HEK293T (cell line): ENCODE measurements at regions not wholly inside any gene's neighbourhood (a gene's known extent, or its start where the extent isn't known, plus 50 kb on each side); places are given as distances from the start of the nearest gene placed in this dataset.

Experiments
- CTCF ChIA-PET: fragments of 350-600 bp; formaldehyde crosslinking; extraction: SDS; loops from one replicate; lab custom pipeline; 2021; ENCODE audit warnings: antibody characterized with exemption, inconsistent platforms; lab: Yijun Ruan, JAX
- POLR2A ChIA-PET: fragments of 350-600 bp; formaldehyde crosslinking; extraction: SDS; loops from one replicate; lab custom pipeline; 2020; ENCODE audit warnings: antibody characterized with exemption, inconsistent platforms; lab: Yijun Ruan, JAX
- DNase-seq: peaks from one replicate; pipeline ENCODE4 v3.0.0; 2012; ENCODE audit warnings: mixed read lengths; ENCODE audit errors: extremely low spot score
- ARNT ChIP-seq: fragments of 450-650 bp; IDR thresholded peaks from 2 replicates; pipeline ENCODE4 v1.6.1; 2017; ENCODE audit warnings: mild to moderate bottlenecking
- BHLHE40 ChIP-seq: fragments of 450-650 bp; IDR thresholded peaks from 2 replicates; pipeline ENCODE4 v1.6.1; 2016; ENCODE audit warnings: mild to moderate bottlenecking, moderate library complexity, borderline replicate concordance
- CTBP1 ChIP-seq: fragments of 450-650 bp; IDR thresholded peaks from 2 replicates; pipeline ENCODE4 v1.6.1; 2016; ENCODE audit warnings: borderline replicate concordance
- ELF4 ChIP-seq: fragments of 450-650 bp; IDR thresholded peaks from 2 replicates; pipeline ENCODE4 v1.6.1; 2017; ENCODE audit warnings: antibody characterized with exemption
- FOXA1 ChIP-seq: fragments of 450-650 bp; IDR thresholded peaks from 2 replicates; pipeline ENCODE4 v1.6.1; 2016; ENCODE audit warnings: mild to moderate bottlenecking
- FOXK2 ChIP-seq: fragments of 450-650 bp; IDR thresholded peaks from 2 replicates; pipeline ENCODE4 v1.6.1; 2016; ENCODE audit warnings: mild to moderate bottlenecking
- FOXM1 ChIP-seq: fragments of 450-650 bp; IDR thresholded peaks from 2 replicates; pipeline ENCODE4 v1.6.1; 2017; ENCODE audit warnings: mild to moderate bottlenecking, borderline replicate concordance
- HDGF ChIP-seq: fragments of 450-650 bp; IDR thresholded peaks from 2 replicates; pipeline ENCODE4 v1.6.1; 2017; ENCODE audit warnings: antibody characterized with exemption, borderline replicate concordance
- L3MBTL2 ChIP-seq: fragments of 450-650 bp; conservative IDR thresholded peaks from 2 replicates; pipeline ENCODE4 v1.6.1; 2016; ENCODE audit warnings: mild to moderate bottlenecking
- LEF1 ChIP-seq: fragments of 450-650 bp; IDR thresholded peaks from 2 replicates; pipeline ENCODE4 v1.6.1; 2017; ENCODE audit warnings: mild to moderate bottlenecking, borderline replicate concordance
- NFRKB ChIP-seq: fragments of 450-650 bp; IDR thresholded peaks from 2 replicates; pipeline ENCODE4 v1.6.1; 2016; ENCODE audit warnings: mild to moderate bottlenecking, moderate library complexity
- PKNOX1 ChIP-seq: fragments of 450-650 bp; IDR thresholded peaks from 2 replicates; pipeline ENCODE4 v1.6.1; 2016
- SP1 ChIP-seq: fragments of 450-650 bp; IDR thresholded peaks from 2 replicates; pipeline ENCODE4 v1.6.1; 2017
- SUZ12 ChIP-seq: fragments of 450-650 bp; IDR thresholded peaks from 2 replicates; pipeline ENCODE4 v1.6.1; 2016; ENCODE audit warnings: mild to moderate bottlenecking
- TARDBP ChIP-seq: fragments of 450-650 bp; IDR thresholded peaks from 2 replicates; pipeline ENCODE4 v1.6.1; 2016
- ZNF384 ChIP-seq: fragments of 450-650 bp; IDR thresholded peaks from 2 replicates; pipeline ENCODE4 v1.6.1; 2016

GRCh38 chr4:149983401-149983800 is 94.8 kb upstream of the DCLK2 start:
- DNase-seq: no peak
- ChIA-PET CTCF (interaction anchor here (0.7 kb wide), 1 partner anchor 234 kb away, joined by 3 read pairs; no protein-coding TSS in a partner anchor), POLR2A (no interaction called here)
- no peak for TF ChIP-seq HDGF
- TF ChIP-seq FOXK2: no peak
- no peak for TF ChIP-seq ARNT
- TF ChIP-seq FOXM1: no peak
- no peak for TF ChIP-seq SUZ12
- TF ChIP-seq CTBP1: no peak
- no peak for TF ChIP-seq ELF4
- no peak for TF ChIP-seq L3MBTL2
- no peak for TF ChIP-seq TARDBP
- no peak for TF ChIP-seq ZNF384
- no peak for TF ChIP-seq NFRKB
- TF ChIP-seq FOXA1: no peak
- TF ChIP-seq BHLHE40: no peak
- no peak for TF ChIP-seq PKNOX1
- TF ChIP-seq SP1: no peak

GRCh38 chr4:149983931-149984330 is 94.3 kb upstream of the DCLK2 start:
- ChIA-PET POLR2A (no interaction called here), CTCF (interaction anchor here (0.7 kb wide), 1 partner anchor 233 kb away, joined by 3 read pairs; no protein-coding TSS in a partner anchor)
- TF ChIP-seq FOXA1 (no peak), CTBP1 (no peak), FOXK2 (no peak), ZNF384 (no peak), ELF4 (no peak), FOXM1 (no peak), SP1 (no peak), HDGF (no peak), TARDBP (no peak), BHLHE40 (no peak), PKNOX1 (no peak)
- no peak for DNase-seq

GRCh38 chr4:149985981-149986380 is 92.3 kb upstream of the DCLK2 start:
- DNase-seq: no peak
- ChIA-PET POLR2A (no interaction called here), CTCF (interaction anchor here (0.7 to 1.1 kb wide), 2 partner anchors 16 to 258 kb away, joined by 3 read pairs; no protein-coding TSS in a partner anchor)
- TF ChIP-seq PKNOX1 (no peak), LEF1 (no peak), CTBP1 (no peak), BHLHE40 (no peak), SUZ12 (no peak), ELF4 (no peak), FOXA1 (no peak), FOXK2 (no peak), FOXM1 (no peak), HDGF (no peak), ARNT (no peak), ZNF384 (no peak), SP1 (no peak), TARDBP (no peak), NFRKB (no peak), L3MBTL2 (no peak)

GRCh38 chr4:149986917-149987316 is 91.3 kb upstream of the DCLK2 start:
- DNase-seq: no peak
- ChIA-PET POLR2A (no interaction called here), CTCF (interaction anchor here (0.6 kb wide), 1 partner anchor 978 kb away, joined by 11 read pairs; no protein-coding TSS in a partner anchor)
- TF ChIP-seq ZNF384 (no peak), FOXK2 (no peak), BHLHE40 (no peak), SUZ12 (no peak), NFRKB (no peak), ELF4 (no peak), HDGF (no peak), FOXM1 (no peak), ARNT (no peak), FOXA1 (no peak), PKNOX1 (no peak)

GRCh38 chr4:149987330-149988086 is 90.7 kb upstream of the DCLK2 start:
- CTCF ChIA-PET: interaction anchor here (0.6 kb wide), 1 partner anchor 978 kb away, joined by 11 read pairs; no protein-coding TSS in a partner anchor
- TF ChIP-seq PKNOX1: no peak
- TF ChIP-seq SP1: no peak
- TF ChIP-seq LEF1: no peak
- TF ChIP-seq HDGF: no peak
- DNase-seq: no peak

More at GRCh38 chr4:149987330-149988086, 90.7 kb upstream of the DCLK2 start:
- POLR2A ChIA-PET: no interaction called here
